Activated CD4-positive, CD25-positive, alpha-beta regulatory T cell treated with anti-CD3 and anti-CD28 coated beads, Interleukin-2, amount 50 U/mL, for 72 hours (primary cell): ENCODE measurements at regions not wholly inside any gene's neighbourhood (a gene's known extent, or its start where the extent isn't known, plus 50 kb on each side); places are given as distances from the start of the nearest gene placed in this dataset.

ENCODE experiments used
- DNase-seq: peaks from one replicate; pipeline ENCODE4 v3.0.0; 2021

GRCh38 chr6:134706806-134707205, 243.1 kb downstream of the ALDH8A1 start:
- DNase-seq, result no peak

- no peak for DNase-seq
These were observed 243.7 kb downstream of the ALDH8A1 start for GRCh38 chr6:134706153-134706552.

GRCh38 chr6:134703206-134703605, 246.7 kb downstream of the ALDH8A1 start:
- no peak for DNase-seq

GRCh38 chr6:134702279-134702678, 247.6 kb downstream of the ALDH8A1 start:
- DNase-seq, result no peak

GRCh38 chr6:134701301-134701700, 248.6 kb downstream of the ALDH8A1 start:
- no peak for DNase-seq

GRCh38 chr6:134698228-134698627, 251.7 kb downstream of the ALDH8A1 start:
- DNase-seq, result no peak

GRCh38 chr6:134692008-134692407, 257.9 kb downstream of the ALDH8A1 start:
- no peak for DNase-seq

- DNase-seq, result no peak
These were observed 258.7 kb downstream of the ALDH8A1 start for GRCh38 chr6:134691180-134691579.

- DNase-seq, result no peak
These were observed 259.9 kb downstream of the ALDH8A1 start for GRCh38 chr6:134690048-134690447.

GRCh38 chr6:134689641-134690040, 260.3 kb downstream of the ALDH8A1 start:
- DNase-seq, result no peak

- no peak for DNase-seq
These were observed 260.7 kb downstream of the ALDH8A1 start for GRCh38 chr6:134689177-134689576.

- DNase-seq, result no peak
These were observed 263.8 kb downstream of the ALDH8A1 start for GRCh38 chr6:134686071-134686470.

- no peak for DNase-seq
These were observed 265.5 kb downstream of the ALDH8A1 start for GRCh38 chr6:134684423-134684795.

GRCh38 chr6:134683783-134684422, 266.0 kb downstream of the ALDH8A1 start:
- DNase-seq, result no peak

- DNase-seq, result no peak
These were observed 269.5 kb downstream of the ALDH8A1 start for GRCh38 chr6:134680433-134680832.

GRCh38 chr6:134680021-134680420, 269.9 kb downstream of the ALDH8A1 start:
- DNase-seq, result no peak

GRCh38 chr6:134678436-134678889, 271.4 kb downstream of the ALDH8A1 start:
- DNase-seq, result no peak

GRCh38 chr6:134676307-134677281, 273.3 kb downstream of the ALDH8A1 start:
- DNase-seq, result no peak

GRCh38 chr6:134675110-134676054, 274.5 kb downstream of the ALDH8A1 start:
- no peak for DNase-seq

- no peak for DNase-seq
These were observed 275.3 kb downstream of the ALDH8A1 start for GRCh38 chr6:134674562-134674961.

- DNase-seq, result no peak
These were observed 280.4 kb downstream of the ALDH8A1 start for GRCh38 chr6:134669485-134669884.

- no peak for DNase-seq
These were observed 282.8 kb downstream of the ALDH8A1 start for GRCh38 chr6:134667111-134667510.

- no peak for DNase-seq
These were observed 283.8 kb downstream of the ALDH8A1 start for GRCh38 chr6:134666125-134666524.
